ENCODE measurements at regions not wholly inside any gene's neighbourhood (a gene's known extent, or its start where the extent isn't known, plus 50 kb on each side); places are given as distances from the start of the nearest gene placed in this dataset.

DNA sequence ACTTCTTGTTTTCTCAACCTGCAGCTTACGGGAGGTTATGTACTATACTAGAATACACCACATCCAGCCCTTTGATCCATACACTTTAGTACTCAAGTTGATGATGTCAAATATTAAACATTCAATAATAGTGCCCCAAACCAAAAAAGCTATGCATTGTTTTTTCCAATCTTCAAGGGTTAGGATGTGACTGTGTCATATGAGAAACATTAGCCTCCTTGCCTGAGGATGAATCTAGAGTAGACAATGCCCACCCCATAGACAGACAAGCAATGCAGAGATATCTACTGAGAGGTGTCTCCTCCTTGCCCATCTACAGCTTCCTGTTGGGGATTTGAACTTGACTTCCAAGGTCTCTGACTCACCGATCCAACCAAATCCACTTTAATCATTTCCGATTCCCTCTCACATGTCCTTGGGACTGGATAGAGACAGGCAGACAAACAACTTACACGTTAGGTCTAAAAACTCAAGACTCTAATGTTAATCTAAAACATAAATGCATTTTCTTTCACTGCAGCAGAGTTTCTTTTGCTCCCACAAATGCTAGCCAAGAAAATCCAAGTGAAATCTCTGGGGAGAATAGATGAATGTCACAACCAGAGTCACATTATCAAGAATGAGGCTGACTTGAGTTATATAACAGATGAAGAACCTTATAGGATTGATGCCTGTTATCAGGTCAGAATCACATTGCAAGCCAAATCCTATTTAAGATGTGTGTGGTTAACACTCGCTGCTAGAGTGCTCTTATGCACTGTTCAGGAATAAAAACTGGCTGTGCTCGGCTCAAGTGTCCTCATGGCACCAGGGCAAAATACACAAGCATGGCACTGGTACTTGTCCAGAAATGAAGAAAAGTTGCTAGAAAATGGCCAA is 75.5 kb upstream of the TNFAIP3 start:
- peaks cover 0 to 42% (median 6%) of the 10 kb centered on the region in 9 donors for H3K4me1 ChIP-seq
- H3K27me3 ChIP-seq, result no peaks in the 10 kb centered on the region
- 80 to 86% methylated on average over 6 of the region's 6 CpGs for WGBS, 2 donors
- intact Hi-C loops (cut with DNase I), result loop anchor here in 2 of 10 donors (5.0 to 10.0 kb wide), 2 partner anchors 84 to 153 kb away; no protein-coding TSS in a partner anchor
- TF ChIP-seq, protein P1, sequence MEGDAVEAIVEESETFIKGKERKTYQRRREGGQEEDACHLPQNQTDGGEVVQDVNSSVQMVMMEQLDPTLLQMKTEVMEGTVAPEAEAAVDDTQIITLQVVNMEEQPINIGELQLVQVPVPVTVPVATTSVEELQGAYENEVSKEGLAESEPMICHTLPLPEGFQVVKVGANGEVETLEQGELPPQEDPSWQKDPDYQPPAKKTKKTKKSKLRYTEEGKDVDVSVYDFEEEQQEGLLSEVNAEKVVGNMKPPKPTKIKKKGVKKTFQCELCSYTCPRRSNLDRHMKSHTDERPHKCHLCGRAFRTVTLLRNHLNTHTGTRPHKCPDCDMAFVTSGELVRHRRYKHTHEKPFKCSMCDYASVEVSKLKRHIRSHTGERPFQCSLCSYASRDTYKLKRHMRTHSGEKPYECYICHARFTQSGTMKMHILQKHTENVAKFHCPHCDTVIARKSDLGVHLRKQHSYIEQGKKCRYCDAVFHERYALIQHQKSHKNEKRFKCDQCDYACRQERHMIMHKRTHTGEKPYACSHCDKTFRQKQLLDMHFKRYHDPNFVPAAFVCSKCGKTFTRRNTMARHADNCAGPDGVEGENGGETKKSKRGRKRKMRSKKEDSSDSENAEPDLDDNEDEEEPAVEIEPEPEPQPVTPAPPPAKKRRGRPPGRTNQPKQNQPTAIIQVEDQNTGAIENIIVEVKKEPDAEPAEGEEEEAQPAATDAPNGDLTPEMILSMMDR (IDR thresholded peaks at IDR 0.05), result no peak
- no peak overlapping the region for H3K4me3 ChIP-seq
- H3K36me3 ChIP-seq, result no peaks in the 10 kb centered on the region
- no peaks in the 10 kb centered on the region for H3K9me3 ChIP-seq
- DNase-seq (no peak), ATAC-seq (no peak)
- H3K27ac ChIP-seq, result peak overlapping the region in 3 of 10 donors; percentile 1 to 65 (median 52)

DNA sequence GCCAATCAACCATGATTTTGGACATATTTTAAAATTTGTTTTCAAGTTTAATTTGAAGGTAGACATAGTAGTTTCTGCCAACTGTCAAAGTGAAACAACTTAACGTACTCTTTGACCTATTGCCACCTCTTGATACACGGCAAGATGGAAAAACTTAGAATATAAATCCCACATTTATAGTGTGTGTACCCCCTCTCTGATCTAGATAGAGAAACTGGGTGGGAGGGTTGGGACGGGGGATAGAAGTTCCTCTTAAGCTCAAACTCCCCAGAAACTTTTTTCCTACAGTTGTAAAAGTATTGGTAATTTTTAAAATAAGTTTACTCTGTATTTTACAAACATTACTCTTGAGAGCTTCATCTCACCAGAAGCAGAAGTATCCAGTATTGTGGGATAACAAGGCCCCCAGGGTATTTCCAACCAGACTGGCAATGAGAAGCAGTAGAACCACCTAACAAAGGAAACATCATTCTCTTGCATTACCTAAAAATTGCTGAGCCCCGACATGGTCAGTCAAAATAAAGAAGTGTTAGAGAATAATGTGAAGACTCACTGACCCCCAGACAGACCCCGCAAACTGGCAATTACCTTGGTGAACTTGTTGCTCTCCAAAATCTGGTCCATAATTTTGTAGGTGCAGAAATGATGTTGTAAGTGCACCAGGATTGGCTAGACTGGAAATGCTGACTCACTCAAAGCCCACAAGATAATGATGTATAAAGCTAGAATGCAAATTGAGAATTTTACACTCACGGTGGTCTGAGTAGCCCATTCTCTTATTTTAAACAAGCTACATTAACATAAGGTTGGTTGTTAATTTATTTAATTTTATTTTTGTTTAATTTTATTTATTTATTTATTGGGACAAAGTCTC is 74.7 kb upstream of the TNFAIP3 start:
- TF ChIP-seq, protein P1 (IDR thresholded peaks at IDR 0.05), result no peak

DNA sequence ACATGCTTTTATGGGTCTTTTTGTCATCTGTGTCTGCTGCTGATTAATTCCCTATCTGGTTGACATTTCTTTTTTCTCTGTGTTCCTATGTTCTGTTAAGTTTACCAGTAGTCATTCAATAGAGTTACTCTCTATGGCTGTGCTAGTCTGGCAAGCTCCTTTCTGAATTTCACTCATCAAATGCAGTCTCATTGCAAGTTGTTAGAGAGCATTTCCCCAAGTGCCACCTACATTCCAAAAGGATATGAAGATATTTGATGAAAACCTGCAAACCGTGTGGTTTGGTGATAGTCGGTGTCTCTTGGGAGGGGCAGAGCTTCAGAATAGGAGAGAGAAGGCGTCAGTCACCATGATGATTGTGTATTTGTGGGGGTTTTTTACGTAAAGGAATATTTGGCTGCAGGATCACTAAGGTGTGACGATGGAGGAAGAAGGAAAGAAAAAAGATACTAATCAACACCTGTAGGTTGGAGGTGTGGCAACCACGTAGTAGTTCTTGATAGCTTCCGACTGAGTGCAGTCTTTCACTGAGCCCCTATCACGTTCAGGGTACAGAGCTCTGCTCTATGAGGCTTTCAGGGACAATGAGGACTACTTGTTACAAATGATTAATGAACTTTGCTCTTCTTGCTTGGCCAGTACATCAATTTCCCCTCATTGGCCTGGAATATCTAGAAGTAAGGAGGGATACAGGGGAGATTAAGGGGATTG is 73.1 kb upstream of the TNFAIP3 start:
- intact Hi-C loops (cut with DNase I), result loop anchor here in 2 of 10 donors (5.0 to 10.0 kb wide), 2 partner anchors 87 to 151 kb away; no protein-coding TSS in a partner anchor

More for the DNA sequence above, 74.7 kb upstream of the TNFAIP3 start:
- no peak for ATAC-seq
- Histone ChIP-seq H3K4me3 (no peak overlapping the region), H3K36me3 (no peaks in the 10 kb centered on the region), H3K27me3 (no peaks in the 10 kb centered on the region), H3K9me3 (no peaks in the 10 kb centered on the region), H3K4me1 (peaks cover 0 to 42% (median 6%) of the 10 kb centered on the region in 9 donors), H3K27ac (peak overlapping the region in 1 of 10 donors; percentile 29)
- intact Hi-C loops (cut with DNase I), result loop anchor here in 2 of 10 donors (5.0 to 10.0 kb wide), 2 partner anchors 85 to 152 kb away; no protein-coding TSS in a partner anchor
- 91% methylated on average over 6 of the region's 6 CpGs for WGBS, 2 donors
- no peak for DNase-seq

More for the DNA sequence above, 73.1 kb upstream of the TNFAIP3 start:
- Histone ChIP-seq H3K9me3 (no peaks in the 10 kb centered on the region), H3K27ac (no peak overlapping the region), H3K27me3 (no peaks in the 10 kb centered on the region), H3K4me3 (no peak overlapping the region), H3K36me3 (no peaks in the 10 kb centered on the region), H3K4me1 (peaks cover 0 to 42% (median 6%) of the 10 kb centered on the region in 9 donors)
- DNase-seq, result no peak
- 87 to 90% methylated on average over 8 of the region's 8 CpGs for WGBS, 2 donors
- TF ChIP-seq, protein P1 (IDR thresholded peaks at IDR 0.05), result no peak
- no peak for ATAC-seq

Data from heart right ventricle (tissue), 16 donors.